ENCODE measurements at regions not wholly inside any gene's neighbourhood (a gene's known extent, or its start where the extent isn't known, plus 50 kb on each side); places are given as distances from the start of the nearest gene placed in this dataset.

DNA sequence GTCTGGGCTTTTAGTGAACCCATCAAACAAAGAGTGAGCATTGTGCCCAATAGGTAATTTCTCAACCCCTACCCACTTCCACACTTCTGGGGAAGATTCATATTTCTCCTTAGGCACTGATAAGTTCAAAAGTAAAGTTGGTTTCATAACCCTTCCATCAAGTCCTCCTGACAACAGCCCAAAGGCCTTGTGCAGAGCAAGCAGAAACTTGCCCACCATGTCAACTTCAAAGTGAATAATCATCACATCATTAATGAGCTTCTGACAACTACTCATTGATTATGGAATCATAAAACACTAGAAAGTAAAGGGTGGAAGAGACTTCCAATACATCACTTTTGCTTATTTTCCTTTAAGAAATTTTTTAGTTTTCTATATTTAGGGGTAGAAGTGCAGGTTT is 163.3 kb upstream of the HSFY2 start:
- no peak for TF ChIP-seq POLR2A (IDR thresholded peaks at IDR 0.05)
- TF ChIP-seq, protein P1, sequence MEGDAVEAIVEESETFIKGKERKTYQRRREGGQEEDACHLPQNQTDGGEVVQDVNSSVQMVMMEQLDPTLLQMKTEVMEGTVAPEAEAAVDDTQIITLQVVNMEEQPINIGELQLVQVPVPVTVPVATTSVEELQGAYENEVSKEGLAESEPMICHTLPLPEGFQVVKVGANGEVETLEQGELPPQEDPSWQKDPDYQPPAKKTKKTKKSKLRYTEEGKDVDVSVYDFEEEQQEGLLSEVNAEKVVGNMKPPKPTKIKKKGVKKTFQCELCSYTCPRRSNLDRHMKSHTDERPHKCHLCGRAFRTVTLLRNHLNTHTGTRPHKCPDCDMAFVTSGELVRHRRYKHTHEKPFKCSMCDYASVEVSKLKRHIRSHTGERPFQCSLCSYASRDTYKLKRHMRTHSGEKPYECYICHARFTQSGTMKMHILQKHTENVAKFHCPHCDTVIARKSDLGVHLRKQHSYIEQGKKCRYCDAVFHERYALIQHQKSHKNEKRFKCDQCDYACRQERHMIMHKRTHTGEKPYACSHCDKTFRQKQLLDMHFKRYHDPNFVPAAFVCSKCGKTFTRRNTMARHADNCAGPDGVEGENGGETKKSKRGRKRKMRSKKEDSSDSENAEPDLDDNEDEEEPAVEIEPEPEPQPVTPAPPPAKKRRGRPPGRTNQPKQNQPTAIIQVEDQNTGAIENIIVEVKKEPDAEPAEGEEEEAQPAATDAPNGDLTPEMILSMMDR (IDR thresholded peaks at IDR 0.05), result no peak
